ENCODE measurements at regions not wholly inside any gene's neighbourhood (a gene's known extent, or its start where the extent isn't known, plus 50 kb on each side); places are given as distances from the start of the nearest gene placed in this dataset.
"Not testable (repeated sequence)": the region's sequence is repeated elsewhere in the genome, so short reads cannot be mapped to it uniquely, and the experiment has no call there.

- no peak for DNase-seq (ENCODE audit: low read depth in 2 of 2)
These were observed 121.3 kb upstream of the SALL4 start for GRCh38 chr20:51923633-51924032.

DNA sequence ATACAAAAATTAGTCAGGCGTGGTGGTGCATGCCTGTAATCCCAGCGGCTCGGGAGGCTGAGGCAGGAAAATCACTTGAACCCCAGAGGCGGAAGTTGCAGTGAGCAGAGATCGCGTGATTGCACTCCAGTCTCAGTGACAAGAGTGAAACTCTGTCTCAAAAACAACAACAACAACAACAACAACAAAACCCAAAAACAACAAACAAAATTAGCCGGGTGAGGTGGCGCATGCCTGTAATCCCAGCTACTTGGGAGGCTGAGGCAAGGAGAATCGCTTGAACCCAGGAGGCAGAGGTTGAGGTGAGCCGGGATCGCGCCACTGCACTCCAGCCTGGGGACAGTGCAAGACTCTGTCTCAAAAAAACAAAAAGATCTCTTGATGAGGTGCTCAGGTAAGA lies 120.5 kb upstream of the SALL4 start:
- DNase-seq (ENCODE audit: low read depth in 2 of 2) = not testable (repeated sequence)

- no peak for DNase-seq (ENCODE audit: low read depth in 2 of 2)
These were observed 116.2 kb upstream of the SALL4 start for GRCh38 chr20:51918561-51918960.

GRCh38 chr20:51917886-51918535 lies 115.7 kb upstream of the SALL4 start:
- no peak for DNase-seq (ENCODE audit: low read depth in 2 of 2)

DNA sequence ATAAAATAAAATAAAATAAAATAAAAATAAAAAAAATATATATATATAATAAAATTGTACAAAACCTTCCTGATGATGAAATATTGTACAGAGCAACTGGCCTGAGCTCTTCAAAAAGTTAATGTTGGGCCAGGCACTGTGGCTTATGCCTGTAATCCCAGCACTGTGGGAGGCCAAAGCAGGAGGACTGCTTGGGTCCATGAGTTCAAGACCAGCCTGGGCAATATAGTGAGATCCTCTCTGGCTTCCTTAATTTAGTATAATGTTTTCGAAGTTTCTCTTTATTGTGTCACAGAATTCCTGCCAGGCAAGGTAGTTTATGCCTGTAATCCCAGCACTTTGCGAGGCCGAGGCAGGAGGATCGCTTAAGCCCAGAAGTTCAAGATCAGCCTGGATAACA lies 113.9 kb upstream of the SALL4 start:
- DNase-seq (ENCODE audit: low read depth in 2 of 2) = no peak

GRCh38 chr20:51914758-51915157 lies 112.4 kb upstream of the SALL4 start:
- no peak for DNase-seq (ENCODE audit: low read depth in 2 of 2)

- DNase-seq (ENCODE audit: low read depth in 2 of 2) = no peak
These were observed 108.2 kb upstream of the SALL4 start for GRCh38 chr20:51910321-51911050.

DNA sequence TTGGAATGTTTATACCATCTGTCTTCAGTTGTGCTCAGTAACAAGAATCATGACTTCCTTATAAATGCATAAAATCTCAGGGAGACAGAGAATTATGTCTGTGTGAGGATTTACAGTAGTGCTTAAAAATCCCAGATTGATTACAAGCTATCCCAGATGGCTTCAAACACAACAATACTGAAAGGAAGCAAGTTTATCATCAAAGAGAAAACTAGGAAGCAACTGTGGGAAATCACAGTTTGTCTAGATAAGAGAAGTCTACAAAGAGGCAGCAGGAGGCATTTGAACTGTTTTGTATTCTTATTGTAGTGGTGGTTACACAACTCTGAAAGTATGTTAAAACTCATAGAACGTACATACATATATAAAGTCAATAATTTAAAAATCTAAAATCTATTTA lies 104.4 kb upstream of the SALL4 start:
- DNase-seq (ENCODE audit: low read depth in 2 of 2) = no peak

DNA sequence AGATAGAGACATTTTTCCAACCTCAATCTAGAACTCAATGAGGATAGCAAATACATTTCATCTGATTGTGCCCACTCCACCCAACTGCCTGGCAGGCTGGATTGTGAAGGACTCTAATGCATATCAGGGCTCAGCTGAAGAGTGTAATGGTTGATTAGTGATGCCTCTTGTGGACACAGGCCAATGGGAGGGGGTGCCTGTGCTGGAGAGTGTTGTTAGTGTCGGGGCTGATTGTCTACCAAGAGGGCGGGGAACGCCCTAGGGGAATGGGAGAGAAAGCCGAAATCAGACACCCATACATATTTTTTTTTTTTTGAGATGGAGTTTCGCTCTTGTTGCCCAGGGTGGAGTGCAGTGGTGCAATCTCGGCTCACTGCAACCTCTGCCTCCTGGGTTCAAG lies 103.7 kb upstream of the SALL4 start:
- no peak for DNase-seq (ENCODE audit: low read depth in 2 of 2)

DNA sequence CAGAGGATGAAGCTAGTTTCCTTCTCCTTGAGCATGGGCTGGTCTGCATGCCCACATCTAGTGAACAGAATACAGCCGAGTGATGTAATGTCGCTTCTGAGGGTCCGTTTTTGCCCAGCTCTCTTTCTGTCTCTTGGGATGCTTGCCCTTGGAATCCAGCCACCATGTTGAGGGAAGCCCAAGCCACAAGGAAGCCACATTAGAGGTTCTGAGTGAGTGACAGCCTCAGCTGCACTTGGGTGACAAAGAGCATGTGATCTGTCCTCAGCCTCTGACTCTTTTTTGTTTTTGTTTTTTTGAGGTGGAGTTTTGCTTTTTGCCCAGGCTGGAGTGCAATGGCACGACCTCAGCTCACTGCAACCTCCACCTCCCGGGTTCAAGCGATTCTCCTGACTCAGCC lies 100.6 kb upstream of the SALL4 start:
- DNase-seq (ENCODE audit: low read depth in 2 of 2) = no peak

DNA sequence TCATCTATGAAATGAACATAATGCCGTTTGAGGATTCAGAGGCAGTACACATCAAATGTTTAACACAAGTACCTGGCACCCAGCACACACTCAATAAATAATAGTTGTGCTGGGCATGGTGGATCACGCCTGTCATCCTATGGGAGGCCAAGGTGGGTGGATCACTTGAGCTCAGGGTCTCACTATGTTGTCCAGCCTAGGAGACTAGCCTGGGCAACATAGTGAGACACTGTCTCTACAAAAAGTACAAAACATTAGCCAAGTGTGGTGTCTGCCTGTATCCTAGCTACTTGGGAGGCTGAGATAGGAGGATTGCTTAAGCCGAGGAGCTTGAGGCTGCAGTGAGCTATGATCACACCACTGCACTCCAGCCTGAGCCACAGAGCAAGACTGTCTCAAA lies 98.1 kb upstream of the SALL4 start:
- no peak for DNase-seq (ENCODE audit: low read depth in 2 of 2)

DNA sequence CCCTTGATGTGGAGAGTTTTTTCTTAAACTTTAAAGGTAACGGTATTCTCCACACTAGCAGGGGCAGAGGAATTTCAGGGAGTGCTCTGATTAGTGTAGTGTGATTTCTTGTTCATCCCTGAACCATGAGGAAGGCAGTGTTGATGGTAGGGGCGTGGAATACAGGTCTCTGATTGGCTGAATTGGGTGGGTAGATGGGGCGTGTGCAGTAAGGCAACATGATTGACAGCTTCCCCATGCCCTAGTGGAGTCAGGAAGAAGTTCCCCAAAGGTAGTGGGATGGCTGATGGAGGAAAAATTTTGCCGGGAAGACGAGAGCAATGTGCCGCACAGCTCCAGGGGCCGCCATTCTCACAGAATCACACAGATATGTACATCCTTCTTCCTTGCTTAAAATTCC lies 97.4 kb upstream of the SALL4 start:
- DNase-seq (ENCODE audit: low read depth in 2 of 2) = no peak

DNA sequence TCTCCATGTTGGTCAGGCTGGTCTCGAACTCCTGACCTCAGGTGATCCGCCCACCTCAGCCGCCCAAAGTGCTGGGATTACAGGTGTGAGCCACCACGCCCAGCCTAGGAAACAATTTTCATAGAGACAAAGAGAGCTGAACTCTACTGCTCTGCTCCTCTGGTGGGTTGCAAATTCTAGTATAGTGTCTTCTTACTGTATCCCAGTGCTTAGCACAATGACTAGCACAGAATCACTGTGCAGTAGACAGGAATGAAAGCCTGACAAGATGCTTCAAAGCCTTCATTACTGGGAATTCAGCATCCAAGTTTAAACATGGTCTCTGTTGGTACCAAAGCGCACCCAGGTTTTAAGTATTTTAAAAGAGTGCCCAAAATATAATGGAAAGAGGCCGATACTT lies 96.5 kb upstream of the SALL4 start:
- DNase-seq (ENCODE audit: low read depth in 2 of 2) = no peak

- no peak for DNase-seq (ENCODE audit: low read depth in 2 of 2)
These were observed 92.3 kb upstream of the SALL4 start for GRCh38 chr20:51894619-51895018.

DNA sequence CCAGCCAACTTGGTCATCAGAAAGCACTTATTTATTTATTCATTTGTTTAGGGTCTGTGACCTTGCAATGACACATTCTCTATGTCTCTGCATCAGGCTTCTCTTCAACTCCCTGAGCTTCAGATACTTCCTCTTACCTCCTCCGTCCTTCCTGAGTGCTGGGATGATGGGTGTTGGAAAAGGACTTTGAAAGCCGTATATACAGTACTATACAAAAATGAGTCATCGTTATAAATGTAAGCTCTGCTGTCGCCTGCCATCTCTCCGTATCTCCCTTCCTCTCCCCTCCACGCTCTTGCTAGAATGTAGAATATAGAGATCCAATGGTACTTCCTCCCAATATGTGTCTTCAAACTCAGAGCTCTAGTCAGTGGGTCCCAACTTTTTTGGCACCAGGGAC lies 91.9 kb upstream of the SALL4 start:
- DNase-seq (ENCODE audit: low read depth in 2 of 2) = no peak

- no peak for DNase-seq (ENCODE audit: low read depth in 2 of 2)
These were observed 91.4 kb upstream of the SALL4 start for GRCh38 chr20:51893723-51894122.

GRCh38 chr20:51890003-51890402 lies 87.7 kb upstream of the SALL4 start:
- DNase-seq (ENCODE audit: low read depth in 2 of 2) = no peak

DNA sequence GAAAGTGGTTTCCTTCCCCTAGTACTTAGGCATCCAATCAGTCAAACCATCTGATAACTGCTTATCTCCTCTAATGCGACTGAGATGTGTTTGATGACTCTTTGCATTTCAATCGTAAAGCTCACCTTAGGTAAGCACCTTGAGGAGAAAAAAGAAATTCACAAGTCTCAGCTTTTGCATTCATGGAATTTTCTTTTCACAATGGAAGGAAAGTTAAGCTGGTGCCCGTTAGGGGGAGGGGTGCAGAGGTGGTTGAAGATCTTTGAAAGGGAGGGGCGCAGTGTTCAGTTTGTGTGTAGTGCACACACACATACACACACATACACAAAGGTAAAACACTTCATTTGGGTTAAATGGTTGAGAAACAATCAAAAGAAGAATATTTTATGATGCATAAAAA lies 87.1 kb upstream of the SALL4 start:
- DNase-seq (ENCODE audit: low read depth in 2 of 2) = no peak

- no peak for DNase-seq (ENCODE audit: low read depth in 2 of 2)
These were observed 86.0 kb upstream of the SALL4 start for GRCh38 chr20:51888291-51888690.

- DNase-seq (ENCODE audit: low read depth in 2 of 2) = no peak
These were observed 84.7 kb upstream of the SALL4 start for GRCh38 chr20:51886891-51887608.

DNA sequence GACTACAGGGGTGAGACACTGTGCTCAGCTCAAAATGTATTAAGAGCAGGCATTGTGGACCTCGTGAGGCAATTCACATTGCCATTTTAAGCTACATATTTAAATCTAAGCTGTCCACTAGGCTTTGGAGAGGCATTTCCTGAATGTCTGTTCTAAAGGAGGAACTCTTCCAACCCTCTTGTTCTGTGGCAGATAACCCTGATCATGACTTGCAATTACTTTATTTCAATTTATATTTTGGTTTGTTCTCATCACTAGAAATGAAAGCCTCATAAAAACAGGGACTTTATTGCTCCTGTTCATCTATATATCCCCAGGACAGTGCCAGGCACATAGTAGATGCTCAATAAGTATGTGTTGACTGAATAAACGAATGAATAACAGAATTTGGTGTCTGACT lies 84.0 kb upstream of the SALL4 start:
- DNase-seq (ENCODE audit: low read depth in 2 of 2) = no peak

DNA sequence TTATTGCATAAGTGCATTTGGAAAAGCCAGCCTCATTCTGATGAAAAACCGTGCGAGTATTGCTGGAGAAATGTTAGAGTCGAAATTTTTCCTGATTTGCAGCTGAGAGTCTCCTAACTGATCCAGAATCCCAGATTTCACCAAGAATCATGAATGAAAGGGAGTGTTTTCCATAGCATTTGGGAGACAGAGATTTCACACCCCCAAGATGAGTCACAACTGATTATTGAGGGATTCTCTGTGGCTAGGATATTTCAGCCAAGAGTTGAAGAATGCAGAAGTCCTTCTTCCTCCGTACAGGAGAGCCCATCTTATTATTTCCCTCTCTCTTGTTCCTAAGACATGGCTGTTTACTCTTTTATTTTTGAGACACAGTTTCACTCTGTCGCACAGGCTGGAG lies 82.2 kb upstream of the SALL4 start:
- DNase-seq (ENCODE audit: low read depth in 2 of 2) = no peak

DNA sequence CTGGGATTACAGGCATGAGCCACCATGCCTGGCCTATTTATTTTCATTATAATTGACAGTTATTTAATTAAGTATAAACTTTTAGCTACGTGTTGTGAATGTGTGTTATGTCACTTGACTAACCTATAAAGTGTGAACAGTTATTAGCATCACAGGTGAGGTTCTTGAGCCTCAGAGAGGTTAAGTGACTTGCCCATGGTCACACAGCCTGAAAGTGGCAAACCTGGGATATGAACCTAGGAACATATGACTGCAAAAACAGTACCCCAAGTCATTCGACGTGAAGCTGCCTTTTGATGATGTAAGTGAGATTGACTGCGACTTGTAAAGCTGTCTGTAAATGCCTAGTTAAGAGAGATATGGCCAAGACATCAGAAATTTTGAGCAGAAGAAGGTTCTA lies 77.9 kb upstream of the SALL4 start:
- DNase-seq (ENCODE audit: low read depth in 2 of 2) = no peak

Measured in activated CD8-positive, alpha-beta memory T cell treated with anti-CD3 and anti-CD28 coated beads for 4 hours (primary cell).